ENCODE measurements at regions not wholly inside any gene's neighbourhood (a gene's known extent, or its start where the extent isn't known, plus 50 kb on each side); places are given as distances from the start of the nearest gene placed in this dataset.

DNA sequence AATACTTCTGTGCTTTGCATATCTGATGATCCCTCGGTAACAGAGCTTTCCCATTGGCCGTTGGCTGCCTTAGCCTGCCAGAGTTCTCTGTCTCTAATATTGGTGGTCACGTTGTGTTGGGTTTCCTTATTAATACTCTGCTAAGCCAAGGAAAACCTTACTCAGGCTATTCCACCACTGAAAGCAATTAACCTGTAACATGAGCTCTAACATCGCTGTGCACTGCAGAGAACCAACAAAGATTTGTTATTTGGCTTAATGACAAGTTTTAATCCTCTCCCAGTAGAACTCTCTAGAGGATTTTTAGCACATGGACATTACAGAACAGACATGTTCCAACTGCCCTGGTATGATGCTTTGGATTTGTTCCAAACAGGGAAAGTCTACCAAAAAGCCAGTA is 825.9 kb upstream of the POU3F3 start:
- H3K4me1 Mint-ChIP-seq = no peaks in the 10 kb centered on the region
- no peaks in the 10 kb centered on the region for H3K36me3 Mint-ChIP-seq
- no peak overlapping the region for H3K4me3 ChIP-seq (ENCODE audit: low read length)
- TF ChIP-seq, protein P1, sequence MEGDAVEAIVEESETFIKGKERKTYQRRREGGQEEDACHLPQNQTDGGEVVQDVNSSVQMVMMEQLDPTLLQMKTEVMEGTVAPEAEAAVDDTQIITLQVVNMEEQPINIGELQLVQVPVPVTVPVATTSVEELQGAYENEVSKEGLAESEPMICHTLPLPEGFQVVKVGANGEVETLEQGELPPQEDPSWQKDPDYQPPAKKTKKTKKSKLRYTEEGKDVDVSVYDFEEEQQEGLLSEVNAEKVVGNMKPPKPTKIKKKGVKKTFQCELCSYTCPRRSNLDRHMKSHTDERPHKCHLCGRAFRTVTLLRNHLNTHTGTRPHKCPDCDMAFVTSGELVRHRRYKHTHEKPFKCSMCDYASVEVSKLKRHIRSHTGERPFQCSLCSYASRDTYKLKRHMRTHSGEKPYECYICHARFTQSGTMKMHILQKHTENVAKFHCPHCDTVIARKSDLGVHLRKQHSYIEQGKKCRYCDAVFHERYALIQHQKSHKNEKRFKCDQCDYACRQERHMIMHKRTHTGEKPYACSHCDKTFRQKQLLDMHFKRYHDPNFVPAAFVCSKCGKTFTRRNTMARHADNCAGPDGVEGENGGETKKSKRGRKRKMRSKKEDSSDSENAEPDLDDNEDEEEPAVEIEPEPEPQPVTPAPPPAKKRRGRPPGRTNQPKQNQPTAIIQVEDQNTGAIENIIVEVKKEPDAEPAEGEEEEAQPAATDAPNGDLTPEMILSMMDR (IDR thresholded peaks at IDR 0.05) = no peak
- H3K9me3 Mint-ChIP-seq = peaks cover 4 to 6% of the 10 kb centered on the region in 2 donors
- ATAC-seq (no peak), DNase-seq (no peak)
- H3K27ac Mint-ChIP-seq = no peak overlapping the region
- intact Hi-C loops (cut with micrococcal nuclease) = no loop called here
- H3K4me1 ChIP-seq (ENCODE audit: control insufficient read depth, insufficient read depth, low read length) = no peaks in the 10 kb centered on the region
- H3K9me3 ChIP-seq (ENCODE audit: control insufficient read depth, insufficient read depth, low read length) = no peaks in the 10 kb centered on the region
- H3K4me3 Mint-ChIP-seq = no peak overlapping the region
- H3K27me3 Mint-ChIP-seq (ENCODE audit: low read depth in 2 of 2) = no peaks in the 10 kb centered on the region
- 89% methylated on average over 4 of the region's 4 CpGs for WGBS (ENCODE audit: insufficient coverage)
- no peaks in the 10 kb centered on the region for H3K36me3 ChIP-seq (ENCODE audit: control insufficient read depth, insufficient read depth, low read length)
- no peak overlapping the region for H3K27ac ChIP-seq (ENCODE audit: low read length)
- no peaks in the 10 kb centered on the region for H3K27me3 ChIP-seq (ENCODE audit: control insufficient read depth, insufficient read depth, low read length)

DNA sequence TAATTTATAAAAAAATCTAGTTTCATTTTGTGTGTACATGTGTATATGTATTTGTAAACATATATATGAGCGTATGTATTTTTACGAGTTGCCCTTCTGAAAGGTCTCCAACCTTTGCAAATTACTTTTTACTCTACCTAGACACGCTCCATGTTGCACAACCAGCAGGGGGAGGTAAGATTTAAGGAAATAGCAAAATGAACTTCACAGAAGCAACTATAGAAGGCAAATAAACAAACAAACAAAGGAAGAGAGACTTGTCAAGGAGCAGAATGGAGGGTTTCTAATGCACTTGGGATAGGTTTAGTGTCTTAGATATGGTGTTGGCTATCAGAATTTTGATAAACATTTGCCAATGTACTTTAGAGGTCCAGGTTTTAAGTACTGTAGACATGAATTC is 820.5 kb upstream of the POU3F3 start:
- Mint-ChIP-seq H3K4me1 (no peaks in the 10 kb centered on the region), H3K27me3 (ENCODE audit: low read depth in 2 of 2) (no peaks in the 10 kb centered on the region), H3K27ac (no peak overlapping the region), H3K36me3 (no peaks in the 10 kb centered on the region), H3K9me3 (peaks cover 6 to 7% of the 10 kb centered on the region in 2 donors), H3K4me3 (no peak overlapping the region)
- no peak for DNase-seq
- no peak for ATAC-seq
- no CpG with 5 or more reads among the region's 3 CpGs for WGBS (ENCODE audit: insufficient coverage)
- no peak overlapping the region for H3K27ac ChIP-seq (ENCODE audit: low read length)
- TF ChIP-seq, protein P1 (IDR thresholded peaks at IDR 0.05) = no peak
- intact Hi-C loops (cut with micrococcal nuclease) = no loop called here
- no peak overlapping the region for H3K4me3 ChIP-seq (ENCODE audit: low read length)
- no peaks in the 10 kb centered on the region for H3K9me3 ChIP-seq (ENCODE audit: control insufficient read depth, insufficient read depth, low read length)
- no peaks in the 10 kb centered on the region for H3K36me3 ChIP-seq (ENCODE audit: control insufficient read depth, insufficient read depth, low read length)
- no peaks in the 10 kb centered on the region for H3K27me3 ChIP-seq (ENCODE audit: control insufficient read depth, insufficient read depth, low read length)
- H3K4me1 ChIP-seq (ENCODE audit: control insufficient read depth, insufficient read depth, low read length) = no peaks in the 10 kb centered on the region

DNA sequence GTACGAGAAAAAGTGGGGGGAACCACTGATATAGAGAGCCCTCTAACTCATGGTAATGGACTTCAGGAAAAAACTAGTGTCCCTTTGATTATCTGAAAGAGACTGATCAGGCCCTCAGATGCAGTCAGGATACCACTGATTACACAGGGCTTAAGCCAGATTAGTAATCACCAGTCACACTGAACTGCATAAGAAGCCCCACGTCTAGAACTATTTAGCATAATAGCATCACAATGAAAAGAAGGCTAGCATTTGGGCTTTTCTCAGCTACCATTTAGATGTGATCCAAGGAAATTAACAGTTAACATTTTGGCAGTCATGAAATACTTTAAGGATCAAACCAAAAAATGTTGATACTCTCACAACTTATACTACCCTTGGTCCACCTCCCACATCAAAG is 813.1 kb upstream of the POU3F3 start:
- no peak overlapping the region for H3K4me3 Mint-ChIP-seq
- WGBS (ENCODE audit: insufficient coverage) = 72% methylated on average over 2 of the region's 2 CpGs
- no peak for DNase-seq
- ATAC-seq = no peak
- H3K36me3 ChIP-seq (ENCODE audit: control insufficient read depth, insufficient read depth, low read length) = no peaks in the 10 kb centered on the region
- no peaks in the 10 kb centered on the region for H3K36me3 Mint-ChIP-seq
- H3K4me3 ChIP-seq (ENCODE audit: low read length) = no peak overlapping the region
- no peaks in the 10 kb centered on the region for H3K9me3 ChIP-seq (ENCODE audit: control insufficient read depth, insufficient read depth, low read length)
- TF ChIP-seq, protein P1 (IDR thresholded peaks at IDR 0.05) = no peak
- H3K27ac Mint-ChIP-seq = no peak overlapping the region
- intact Hi-C loops (cut with micrococcal nuclease) = no loop called here
- no peaks in the 10 kb centered on the region for H3K4me1 Mint-ChIP-seq
- no peaks in the 10 kb centered on the region for H3K27me3 Mint-ChIP-seq (ENCODE audit: low read depth in 2 of 2)
- H3K4me1 ChIP-seq (ENCODE audit: control insufficient read depth, insufficient read depth, low read length) = no peaks in the 10 kb centered on the region
- H3K27ac ChIP-seq (ENCODE audit: low read length) = no peak overlapping the region
- H3K9me3 Mint-ChIP-seq = no peaks in the 10 kb centered on the region
- no peaks in the 10 kb centered on the region for H3K27me3 ChIP-seq (ENCODE audit: control insufficient read depth, insufficient read depth, low read length)

DNA sequence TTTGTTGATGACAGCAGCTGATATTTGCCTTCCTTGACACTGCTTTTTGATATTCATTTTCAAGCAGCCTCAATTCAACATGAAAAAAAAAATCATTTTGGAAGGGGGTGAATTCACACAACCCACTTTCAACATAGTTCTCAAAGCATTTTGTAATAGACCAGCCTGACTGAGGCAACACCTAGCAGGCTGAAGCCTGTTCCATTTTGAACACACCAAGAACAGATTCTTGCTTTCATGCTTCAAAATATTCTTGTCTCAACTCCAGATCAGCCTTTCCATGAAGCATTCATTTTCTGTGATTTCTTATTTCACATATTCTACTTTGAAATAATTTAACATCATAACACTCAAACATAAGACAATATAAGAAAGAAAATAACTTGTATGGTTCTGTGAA is 812.6 kb upstream of the POU3F3 start:
- no peak for DNase-seq
- ATAC-seq = no peak
- no peaks in the 10 kb centered on the region for H3K27me3 Mint-ChIP-seq (ENCODE audit: low read depth in 2 of 2)
- peaks cover 0 to 2% of the 10 kb centered on the region in 2 donors for H3K9me3 Mint-ChIP-seq
- H3K4me3 ChIP-seq (ENCODE audit: low read length) = no peak overlapping the region
- H3K4me1 ChIP-seq (ENCODE audit: control insufficient read depth, insufficient read depth, low read length) = no peaks in the 10 kb centered on the region
- intact Hi-C loops (cut with micrococcal nuclease) = no loop called here
- H3K36me3 ChIP-seq (ENCODE audit: control insufficient read depth, insufficient read depth, low read length) = no peaks in the 10 kb centered on the region
- H3K27ac ChIP-seq (ENCODE audit: low read length) = no peak overlapping the region
- H3K27me3 ChIP-seq (ENCODE audit: control insufficient read depth, insufficient read depth, low read length) = no peaks in the 10 kb centered on the region
- TF ChIP-seq, protein P1 (IDR thresholded peaks at IDR 0.05) = no peak
- H3K27ac Mint-ChIP-seq = no peak overlapping the region
- H3K4me3 Mint-ChIP-seq = no peak overlapping the region
- H3K4me1 Mint-ChIP-seq = no peaks in the 10 kb centered on the region
- no peaks in the 10 kb centered on the region for H3K36me3 Mint-ChIP-seq
- H3K9me3 ChIP-seq (ENCODE audit: control insufficient read depth, insufficient read depth, low read length) = no peaks in the 10 kb centered on the region

Measured in natural killer cell (primary cell).